GM19452 (cell line): ENCODE measurements at regions not wholly inside any gene's neighbourhood (a gene's known extent, or its start where the extent isn't known, plus 50 kb on each side); places are given as distances from the start of the nearest gene placed in this dataset.
"Not testable (repeated sequence)": the region's sequence is repeated elsewhere in the genome, so short reads cannot be mapped to it uniquely, and the experiment has no call there.

ENCODE experiments used
- ATAC-seq: cut with Tn5 transposase; IDR thresholded peaks from one replicate; pipeline ENCODE4 v1.9.1; 2021; ENCODE audit not compliant: unreplicated experiment

DNA sequence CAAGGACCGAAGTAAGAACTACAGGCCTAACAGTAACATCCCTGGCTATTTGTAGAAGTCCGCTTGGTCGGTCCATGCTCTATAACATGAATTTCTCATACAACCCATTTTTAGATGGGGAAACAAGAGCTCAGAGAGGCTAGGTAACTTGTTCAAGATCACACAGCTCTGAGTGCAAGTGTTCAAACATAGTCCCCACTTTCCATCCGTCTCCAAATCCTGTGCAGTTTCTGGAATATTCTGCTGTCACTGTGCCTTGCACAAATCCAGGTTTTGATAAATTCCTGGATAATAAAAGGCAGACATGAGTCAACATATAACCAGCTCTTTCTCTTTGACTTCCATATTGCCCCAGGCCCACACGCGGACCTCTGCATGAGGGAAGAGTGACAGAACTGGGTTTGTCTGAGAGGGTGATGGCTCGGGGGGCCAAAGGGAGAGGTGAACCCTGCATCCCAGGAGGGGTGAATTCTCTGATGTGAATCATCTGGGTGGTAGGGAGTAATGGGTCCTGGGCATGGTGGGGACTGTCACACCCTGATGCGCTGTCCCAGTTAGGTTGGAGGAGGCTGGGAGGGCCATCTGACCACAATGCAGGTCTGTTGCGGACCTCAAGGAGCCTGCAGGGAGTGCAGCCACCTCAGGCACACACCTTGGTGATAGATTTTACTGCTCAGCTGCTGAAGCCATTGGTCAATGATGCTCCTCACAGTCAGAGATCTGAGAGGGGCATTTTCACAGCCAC lies 162.2 kb downstream of the SMAD6 start:
- no peak for ATAC-seq

DNA sequence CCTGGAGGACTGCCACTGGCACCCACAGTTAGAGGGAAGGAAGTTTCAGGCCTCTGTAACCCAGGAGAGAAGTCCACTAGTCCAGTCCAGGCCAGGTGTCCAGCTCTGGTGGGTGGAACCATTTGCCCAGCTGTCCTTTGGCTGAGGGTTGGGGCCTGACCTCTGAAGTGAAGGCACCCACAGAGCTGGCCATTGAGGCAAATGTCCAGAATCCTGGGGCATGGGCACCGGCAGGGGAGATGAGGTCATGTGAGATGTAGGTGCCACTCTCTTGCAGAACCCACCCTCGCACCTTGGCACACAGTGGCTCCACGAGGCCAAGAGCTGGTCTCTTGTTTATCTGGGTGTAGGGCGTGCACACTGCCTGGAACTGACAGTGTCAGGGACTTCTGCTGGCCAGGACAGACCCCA lies 162.8 kb downstream of the SMAD6 start:
- no peak for ATAC-seq

DNA sequence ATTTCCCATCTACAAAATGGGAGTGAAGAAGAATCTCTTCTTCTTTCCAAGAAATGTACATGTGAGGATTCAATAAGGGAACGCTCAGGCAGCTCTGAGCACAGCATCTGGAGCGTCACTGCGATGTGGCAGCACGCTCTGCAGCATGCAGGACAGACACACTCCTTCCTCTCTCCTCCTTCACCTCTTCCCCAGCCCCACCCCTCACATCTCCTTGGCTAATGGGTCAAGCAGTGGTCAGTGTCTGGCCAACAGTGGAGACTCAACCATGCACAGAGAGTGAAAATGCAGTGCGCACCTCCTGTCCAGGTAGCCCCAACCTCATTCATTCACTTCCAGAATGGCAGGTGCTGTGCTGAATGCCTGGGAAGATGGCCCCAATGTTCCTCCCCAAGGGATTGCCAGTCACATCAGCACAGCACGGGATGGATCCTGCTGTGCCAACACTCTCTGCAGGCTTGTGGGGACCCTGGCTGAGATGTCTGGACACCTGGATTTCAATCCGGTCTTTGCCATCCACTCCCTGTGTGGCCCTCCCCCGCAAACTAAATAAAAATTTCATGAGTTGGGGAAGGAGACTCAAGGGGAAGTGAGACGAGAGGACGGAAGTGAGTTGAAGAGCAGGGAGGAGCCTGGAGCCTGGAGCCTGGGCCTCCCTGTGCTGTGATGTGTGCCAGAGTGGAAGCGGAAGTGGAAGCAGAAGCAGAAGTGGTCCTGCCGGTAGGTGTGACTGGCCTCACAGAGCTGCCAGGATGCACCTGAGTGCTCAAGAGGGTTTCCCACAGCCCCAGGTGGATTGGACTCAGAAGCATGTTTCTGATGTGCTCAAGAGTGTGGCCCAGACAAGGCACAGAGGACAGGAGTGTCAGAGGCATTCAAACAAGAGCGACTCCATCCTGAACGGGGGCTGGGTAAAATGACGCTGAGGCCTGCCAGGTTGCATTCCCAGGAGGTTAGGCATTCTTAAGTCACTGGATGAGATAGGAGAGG lies 163.9 kb downstream of the SMAD6 start:
- peak; percentile 93 for ATAC-seq

DNA sequence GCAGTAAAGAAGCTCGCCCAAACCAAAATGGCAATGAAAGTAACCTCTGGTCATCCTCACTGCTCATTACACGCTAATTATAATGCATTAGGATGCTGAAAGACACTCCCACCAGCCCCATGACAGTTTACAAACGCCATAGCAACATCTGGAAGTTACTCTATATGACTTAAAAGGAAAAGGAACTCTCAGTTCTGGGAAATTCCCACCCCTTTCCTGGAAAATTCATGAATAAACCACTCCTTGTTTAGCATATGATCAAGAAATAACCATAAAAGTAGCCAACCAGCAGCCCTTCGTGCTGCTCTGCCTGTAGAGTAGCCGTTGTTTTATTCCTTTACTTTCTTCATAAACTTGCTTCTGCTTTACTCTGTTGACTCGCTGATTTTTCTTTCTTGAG lies 164.6 kb downstream of the SMAD6 start:
- ATAC-seq = no peak

DNA sequence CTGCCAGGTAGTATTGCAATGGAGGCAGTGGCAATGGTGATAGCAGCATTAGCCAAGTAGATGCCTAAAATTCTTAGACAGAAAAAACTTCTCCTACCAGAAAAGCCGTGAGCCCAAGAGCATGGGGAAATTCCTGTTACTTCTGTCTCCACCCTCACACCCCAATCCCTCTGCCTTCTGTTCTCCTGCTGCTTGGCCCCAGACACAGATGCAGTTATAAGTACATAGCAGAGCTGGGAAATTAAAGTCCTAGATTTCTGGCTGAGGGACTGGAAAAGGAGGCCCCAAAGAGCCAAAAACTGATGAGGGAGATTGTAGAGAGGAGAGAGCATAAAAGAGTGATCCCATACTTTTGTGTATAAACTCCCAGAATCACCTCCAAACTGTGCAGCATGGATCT lies 166.9 kb downstream of the SMAD6 start:
- no peak for ATAC-seq

DNA sequence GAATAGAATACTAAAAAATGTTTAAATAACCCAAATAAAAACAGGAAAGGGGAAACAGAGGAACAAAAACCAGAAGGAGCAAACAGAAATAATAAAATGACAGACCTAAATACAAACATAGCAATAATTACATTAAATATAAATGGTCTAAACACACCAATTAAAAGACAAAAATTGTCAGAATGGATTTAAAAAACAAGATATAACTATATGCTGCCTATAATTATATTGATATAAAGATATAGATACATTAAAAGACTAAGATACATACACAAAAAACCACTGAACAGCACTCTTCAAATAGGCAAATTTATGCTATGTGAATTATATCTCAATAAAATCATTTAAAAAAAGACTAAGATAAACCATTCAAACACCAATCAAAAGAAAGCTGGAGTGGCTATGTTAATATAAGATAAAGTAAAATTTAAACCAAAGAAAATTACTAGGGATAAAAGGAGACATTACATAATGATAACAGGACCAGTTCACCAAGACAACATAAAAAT lies 168.9 kb downstream of the SMAD6 start:
- no peak for ATAC-seq

DNA sequence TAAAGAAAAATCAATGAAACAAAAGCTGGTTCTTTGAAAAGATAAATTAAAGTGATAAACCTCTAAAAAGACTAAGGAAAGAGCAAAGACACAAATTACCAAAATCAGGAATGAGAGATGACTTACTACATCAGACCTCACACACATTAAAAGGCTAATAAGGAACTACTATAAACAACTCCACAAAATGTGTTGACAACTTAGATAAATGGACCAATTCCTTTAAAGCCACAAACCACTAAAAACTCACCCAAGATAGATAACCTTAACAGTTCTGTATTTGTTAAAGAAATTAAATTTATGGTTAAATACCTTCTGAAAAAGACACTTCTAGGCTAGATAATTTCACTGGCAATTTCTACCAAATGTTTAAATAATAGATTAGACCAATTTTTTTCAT lies 170.4 kb downstream of the SMAD6 start:
- ATAC-seq = no peak

DNA sequence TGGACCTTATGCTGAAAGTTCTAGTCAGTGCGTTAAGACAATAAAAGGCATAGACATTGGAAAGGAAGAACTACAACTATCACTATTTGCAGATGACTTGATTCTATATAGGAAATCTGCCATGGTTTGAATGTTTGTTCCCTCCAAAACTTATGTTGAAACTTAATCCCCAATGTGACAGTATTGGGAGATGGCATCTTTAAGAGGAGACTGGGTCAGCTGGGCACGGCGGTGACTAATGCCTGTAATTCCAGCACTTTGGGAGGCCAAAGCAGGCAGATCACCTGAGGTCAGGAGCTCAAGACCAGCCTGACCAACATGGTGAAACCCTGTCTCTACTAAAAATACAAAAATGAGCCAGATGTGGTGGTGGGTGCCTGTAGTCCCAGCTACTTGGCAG lies 171.3 kb downstream of the SMAD6 start:
- ATAC-seq = not testable (repeated sequence)

DNA sequence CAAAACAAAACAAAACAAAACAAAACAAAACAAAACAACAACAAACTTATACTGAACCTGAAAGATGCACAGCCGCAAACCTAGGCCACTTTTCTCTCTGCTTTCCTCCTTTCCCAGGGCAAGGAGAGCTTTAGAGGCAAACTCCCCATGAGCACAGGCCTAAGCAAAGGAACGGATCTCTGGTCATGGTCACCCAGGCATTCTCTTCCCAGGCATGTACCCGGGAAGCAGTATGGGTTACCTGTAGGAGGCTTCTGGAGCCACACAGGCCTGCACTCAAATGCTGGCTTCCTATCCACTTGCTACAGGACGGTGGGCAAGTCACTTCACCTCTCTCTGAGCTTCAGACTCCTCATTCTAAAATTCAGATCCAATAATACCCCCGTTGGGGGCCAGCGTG lies 171.8 kb downstream of the SMAD6 start:
- ATAC-seq = no peak

DNA sequence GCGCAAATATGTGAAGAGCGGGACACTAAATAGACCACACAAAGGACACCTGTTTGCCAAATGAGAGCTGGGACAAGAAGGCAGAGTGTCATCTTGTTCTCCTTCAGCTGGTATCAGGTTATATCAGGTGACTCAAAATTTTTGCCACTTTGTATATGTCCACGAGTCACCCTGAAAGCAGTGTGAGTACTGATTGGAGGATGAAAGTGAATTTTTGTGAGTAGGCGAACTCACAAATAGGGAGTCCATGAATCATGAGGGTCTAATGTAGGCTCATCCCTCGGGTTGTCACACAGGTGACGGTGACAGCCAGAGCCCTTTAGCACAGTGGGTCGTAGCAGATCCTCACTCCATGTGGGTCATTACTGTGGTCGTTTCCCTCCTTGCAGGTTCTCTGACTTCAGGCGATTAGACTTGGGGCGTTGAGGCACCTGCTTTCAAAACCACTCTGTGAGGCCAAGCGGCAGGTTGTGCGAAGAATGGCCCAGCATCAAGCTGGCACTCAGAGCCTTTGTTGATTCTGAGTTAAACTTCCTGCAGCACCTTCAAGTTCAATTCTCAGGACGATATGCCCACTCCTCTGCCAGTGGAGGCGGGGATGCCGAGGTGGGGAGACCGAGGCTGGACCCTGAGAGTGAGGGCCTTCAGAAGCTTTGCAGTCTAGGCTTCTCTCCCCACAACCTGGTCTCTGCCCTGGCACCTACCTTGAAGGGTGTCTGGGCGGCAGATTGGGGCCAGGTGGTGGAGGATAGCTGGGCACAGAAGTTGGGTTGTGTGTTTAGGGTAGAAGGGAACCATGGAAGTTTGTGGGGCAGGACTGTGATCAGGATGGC lies 173.8 kb downstream of the SMAD6 start:
- ATAC-seq = no peak

DNA sequence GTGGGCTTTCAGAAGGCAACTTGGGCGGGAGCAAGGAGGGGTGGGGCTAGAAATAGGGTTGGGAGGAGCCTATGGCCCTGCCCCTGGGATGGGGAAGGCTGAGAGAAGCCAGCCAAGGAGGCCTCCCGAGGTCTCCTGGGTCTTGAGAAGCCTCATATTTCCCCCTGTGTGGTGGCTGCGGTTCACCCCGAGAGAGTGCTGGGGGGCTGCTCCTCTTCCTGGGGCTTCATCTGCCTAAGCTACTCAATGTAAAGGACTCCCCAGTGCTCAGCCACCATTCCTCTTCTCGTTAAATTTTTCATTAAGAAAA lies 174.3 kb downstream of the SMAD6 start:
- no peak for ATAC-seq

DNA sequence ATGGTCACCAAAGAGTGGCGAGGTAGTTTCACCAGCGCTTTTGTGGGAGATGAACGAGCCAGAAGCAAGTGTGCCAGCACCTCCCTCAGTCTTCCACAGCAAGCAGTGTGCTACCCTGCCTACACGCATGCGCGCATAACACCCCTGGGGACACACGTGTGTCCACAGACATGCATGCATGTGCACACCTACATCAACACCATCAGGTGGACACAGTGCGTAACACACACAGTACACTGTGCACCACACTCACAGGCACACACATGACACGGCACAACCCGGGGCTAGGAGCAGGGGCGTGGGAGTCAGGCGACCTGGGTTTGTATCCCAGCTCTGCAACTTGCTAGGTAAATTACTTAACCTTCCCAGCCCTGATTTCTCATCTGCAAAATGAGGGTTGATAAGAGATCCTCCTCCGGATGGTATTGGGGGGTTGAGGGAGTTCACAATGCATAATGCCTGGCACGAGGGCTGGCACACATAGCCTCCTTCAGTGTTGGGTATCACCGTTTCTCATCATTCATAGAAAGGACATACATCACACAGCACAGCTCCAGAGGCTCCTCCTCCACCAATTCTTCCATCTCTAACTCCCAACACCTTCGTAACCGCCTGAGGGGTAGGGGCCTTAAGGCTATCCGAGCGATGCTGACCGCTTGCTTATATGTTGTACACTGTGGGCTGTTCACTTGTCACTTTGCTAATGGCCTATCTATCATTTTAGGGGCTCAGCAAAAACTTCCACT lies 174.9 kb downstream of the SMAD6 start:
- no peak for ATAC-seq

DNA sequence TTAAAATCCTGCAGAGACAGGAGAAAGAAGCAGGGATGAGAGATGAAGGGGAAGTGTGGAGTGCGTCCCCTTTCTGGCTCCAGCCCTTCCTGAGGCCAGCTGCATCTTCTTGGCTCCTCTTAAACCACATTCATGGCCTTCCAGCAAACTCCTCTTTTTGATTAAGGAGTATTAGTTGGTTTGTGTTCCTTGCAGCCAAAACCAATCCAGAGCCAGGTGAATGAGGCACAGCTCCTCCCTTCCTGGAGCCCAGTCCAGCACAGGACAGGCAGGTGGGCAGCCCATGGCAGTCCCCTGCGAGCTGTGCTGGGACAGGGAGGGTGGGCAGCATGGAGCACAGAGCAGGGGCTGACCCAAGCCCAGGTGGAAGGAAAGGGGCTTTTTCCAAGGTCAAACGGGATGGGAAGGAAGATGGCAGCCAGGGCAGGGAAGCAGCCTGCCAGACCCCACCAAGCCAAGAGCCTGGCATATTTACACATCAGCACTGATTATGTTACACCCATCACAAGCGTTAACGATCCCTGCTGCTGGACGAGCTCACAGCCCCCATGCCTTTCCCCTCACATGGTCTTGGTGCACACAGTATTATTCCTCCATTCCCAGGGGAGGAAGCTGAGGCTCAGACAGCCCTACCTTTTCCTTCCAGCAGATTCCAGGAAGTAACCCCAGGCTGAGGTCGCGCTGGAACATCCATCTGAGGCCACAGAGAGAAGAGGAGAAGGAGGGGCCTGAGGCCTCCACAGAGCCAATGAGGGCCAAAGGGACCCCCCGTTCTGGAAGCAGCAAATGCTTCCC lies 175.6 kb downstream of the SMAD6 start:
- no peak for ATAC-seq

DNA sequence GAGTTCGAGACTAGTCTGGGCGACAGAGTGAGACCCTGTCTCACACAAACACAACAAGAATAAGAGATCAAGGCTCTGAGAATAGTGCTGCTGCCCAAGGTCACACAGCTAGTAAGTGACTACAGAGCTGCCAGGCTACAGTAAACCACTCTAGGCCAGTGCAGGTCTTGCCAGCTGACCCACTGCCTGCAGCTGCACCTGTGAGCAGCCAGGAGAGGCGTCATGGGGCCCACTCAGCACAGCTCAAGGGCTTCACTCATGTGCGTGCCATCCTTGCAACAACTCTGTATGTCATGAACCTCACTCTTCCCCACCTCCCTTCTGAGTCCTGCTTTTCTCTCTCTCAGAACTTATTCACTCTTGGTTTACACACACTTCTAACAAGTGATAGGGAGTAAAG lies 176.7 kb downstream of the SMAD6 start:
- ATAC-seq = no peak

DNA sequence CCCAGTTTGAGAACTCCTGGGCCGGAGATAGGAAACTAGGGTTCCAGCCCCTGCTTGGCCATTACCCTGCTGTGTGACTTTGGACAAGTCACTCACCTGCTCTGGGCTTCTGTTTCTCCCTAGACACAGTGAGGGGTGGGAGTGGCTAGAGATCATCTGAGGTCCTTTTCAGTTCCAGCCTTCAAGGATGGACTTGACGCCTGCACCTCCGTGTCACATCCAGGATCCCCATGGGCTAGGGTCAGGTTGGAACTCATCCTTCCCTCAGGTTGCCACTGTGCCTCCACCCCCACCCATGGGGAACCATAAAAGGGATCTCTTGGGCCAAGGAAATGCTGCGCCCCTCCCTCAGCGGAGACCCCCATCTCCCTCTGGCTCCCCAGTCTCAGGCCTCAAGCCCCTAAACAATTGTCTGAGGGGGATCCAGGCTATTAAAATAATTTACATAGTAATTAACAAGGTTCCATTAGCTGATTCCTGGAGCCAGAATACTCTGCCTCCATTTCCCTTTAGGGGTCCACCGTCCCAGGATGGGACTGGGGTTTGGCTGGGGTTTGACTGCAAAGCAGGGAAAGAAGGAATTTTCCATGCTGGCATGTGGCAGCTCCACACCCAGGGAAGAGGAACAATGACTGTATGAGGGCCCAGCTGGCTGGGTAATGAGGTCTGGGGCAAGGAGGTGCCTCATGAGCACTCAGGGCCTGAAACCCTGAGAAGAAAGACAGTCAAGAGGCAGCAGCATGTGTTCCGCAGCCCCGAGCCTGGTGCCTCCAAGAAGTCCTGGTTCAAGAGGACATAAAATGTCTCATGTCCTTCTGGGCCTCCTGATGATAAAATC lies 177.7 kb downstream of the SMAD6 start:
- ATAC-seq = no peak

DNA sequence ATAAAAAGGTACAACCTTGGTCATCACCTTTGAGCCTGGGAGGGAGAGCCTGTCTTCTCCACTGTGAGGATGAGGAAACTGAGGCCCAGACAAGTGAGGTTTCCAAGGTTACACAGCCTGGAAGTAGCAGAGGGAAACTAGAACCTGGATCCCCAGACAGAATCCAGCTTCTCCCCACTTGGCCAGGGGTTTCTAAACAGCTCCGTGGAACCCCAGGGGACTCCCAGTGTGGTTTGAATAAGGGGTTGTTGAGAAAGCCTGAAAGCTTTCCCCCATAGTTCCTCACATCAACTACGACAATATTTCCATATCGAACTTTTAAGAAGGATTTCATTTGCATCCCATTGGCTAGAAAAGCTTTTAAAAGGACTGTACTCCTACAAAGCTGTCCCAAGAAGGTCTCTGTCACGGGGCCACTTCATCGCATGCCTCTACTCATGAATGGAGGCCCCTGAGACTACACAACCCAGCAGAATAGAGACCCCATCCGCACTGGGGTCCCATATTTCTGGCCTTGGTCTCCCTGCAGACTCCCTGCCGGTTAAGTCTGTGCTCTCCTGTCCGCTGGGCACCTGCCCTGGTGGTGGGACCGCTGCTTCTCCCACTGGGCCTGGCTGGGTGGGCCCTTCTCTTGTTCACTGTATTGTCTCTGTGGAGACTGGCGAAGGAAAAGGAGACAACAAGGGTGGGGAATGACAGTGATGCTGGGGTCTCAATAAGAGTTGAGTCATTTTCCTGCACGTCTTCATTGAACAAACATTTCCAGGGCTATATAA lies 178.5 kb downstream of the SMAD6 start:
- ATAC-seq = no peak

DNA sequence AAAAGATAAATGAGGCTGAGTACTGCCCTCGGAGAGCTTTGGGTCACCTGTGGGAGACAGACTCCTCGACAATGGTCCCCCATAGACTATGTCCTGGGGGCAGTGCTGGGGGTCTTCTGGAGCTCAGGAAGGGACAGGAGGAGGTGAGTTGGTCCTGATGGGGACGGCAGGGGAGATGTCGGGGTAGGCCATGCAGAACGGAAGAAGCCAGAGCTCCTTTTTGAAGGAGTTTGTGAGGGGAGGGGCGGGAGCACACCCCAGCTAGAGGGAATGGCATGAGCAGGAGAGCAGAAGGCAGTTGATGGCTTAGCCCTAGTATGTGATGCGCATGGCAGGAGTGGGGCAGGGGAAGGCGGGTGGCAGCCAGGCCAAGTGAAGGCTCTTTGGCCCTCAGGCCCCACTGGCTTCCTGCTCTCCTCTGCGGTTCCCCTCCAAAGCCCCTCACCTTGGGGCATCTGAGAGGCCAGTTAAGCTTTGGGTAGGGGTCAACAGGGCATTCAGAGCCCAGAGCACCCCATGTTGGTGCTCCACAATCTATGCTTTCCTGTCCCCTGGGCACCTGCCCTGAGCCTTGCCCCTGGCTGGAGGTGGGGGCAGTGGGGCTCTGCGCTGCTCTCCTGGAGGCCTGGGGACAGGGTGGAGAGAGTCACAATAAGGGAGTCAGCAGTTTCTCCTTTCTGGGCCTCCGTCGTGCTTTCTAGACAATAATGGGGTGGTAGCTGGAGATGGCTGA lies 179.3 kb downstream of the SMAD6 start:
- ATAC-seq = no peak
